ENCODE measurements at regions not wholly inside any gene's neighbourhood (a gene's known extent, or its start where the extent isn't known, plus 50 kb on each side); places are given as distances from the start of the nearest gene placed in this dataset.

DNA sequence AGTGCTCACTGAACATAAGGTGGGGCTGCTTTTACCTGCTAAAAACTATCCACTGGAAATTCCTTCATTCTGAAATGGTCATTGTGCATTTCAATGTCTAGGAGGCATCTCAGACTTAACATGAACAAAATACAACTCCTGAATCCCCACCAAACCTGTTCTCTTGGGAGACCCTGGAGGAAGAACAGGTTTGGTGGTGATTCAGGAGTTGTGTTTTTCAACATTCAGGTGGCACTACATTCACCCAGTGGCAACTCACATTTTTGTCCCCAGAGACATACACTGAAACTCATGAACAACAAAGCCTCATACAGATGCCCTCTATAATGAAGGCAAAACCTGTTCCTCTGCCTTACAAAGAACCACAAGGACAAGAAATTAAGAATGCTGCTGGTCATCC is 64.3 kb upstream of the CYP2D6 start:
- DNase-seq (ENCODE audit: low read depth) (peak; percentile 17), FAIRE-seq (no peak)
- TF ChIP-seq, protein P1, sequence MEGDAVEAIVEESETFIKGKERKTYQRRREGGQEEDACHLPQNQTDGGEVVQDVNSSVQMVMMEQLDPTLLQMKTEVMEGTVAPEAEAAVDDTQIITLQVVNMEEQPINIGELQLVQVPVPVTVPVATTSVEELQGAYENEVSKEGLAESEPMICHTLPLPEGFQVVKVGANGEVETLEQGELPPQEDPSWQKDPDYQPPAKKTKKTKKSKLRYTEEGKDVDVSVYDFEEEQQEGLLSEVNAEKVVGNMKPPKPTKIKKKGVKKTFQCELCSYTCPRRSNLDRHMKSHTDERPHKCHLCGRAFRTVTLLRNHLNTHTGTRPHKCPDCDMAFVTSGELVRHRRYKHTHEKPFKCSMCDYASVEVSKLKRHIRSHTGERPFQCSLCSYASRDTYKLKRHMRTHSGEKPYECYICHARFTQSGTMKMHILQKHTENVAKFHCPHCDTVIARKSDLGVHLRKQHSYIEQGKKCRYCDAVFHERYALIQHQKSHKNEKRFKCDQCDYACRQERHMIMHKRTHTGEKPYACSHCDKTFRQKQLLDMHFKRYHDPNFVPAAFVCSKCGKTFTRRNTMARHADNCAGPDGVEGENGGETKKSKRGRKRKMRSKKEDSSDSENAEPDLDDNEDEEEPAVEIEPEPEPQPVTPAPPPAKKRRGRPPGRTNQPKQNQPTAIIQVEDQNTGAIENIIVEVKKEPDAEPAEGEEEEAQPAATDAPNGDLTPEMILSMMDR (IDR thresholded peaks at IDR 0.05; ENCODE audit: insufficient read depth, low read length, severe bottlenecking) = no peak
- Histone ChIP-seq H3K27me3 (ENCODE audit: control insufficient read depth, insufficient read depth, low read length) (no peaks in the 10 kb centered on the region), H3K4me3 (ENCODE audit: low read depth, low read length) (no peak overlapping the region), H3K36me3 (ENCODE audit: control insufficient read depth, insufficient read depth, low read length) (peaks cover 1% of the 10 kb centered on the region)

- Histone ChIP-seq H3K36me3 (ENCODE audit: control insufficient read depth, insufficient read depth, low read length) (peaks cover 1% of the 10 kb centered on the region), H3K4me3 (ENCODE audit: low read depth, low read length) (no peak overlapping the region), H3K27me3 (ENCODE audit: control insufficient read depth, insufficient read depth, low read length) (no peaks in the 10 kb centered on the region)
- TF ChIP-seq, protein P1 (IDR thresholded peaks at IDR 0.05; ENCODE audit: insufficient read depth, low read length, severe bottlenecking) = no peak
- FAIRE-seq (no peak), DNase-seq (ENCODE audit: low read depth) (no peak)
Measured at GRCh38 chr22:42194104-42194851, 63.7 kb upstream of the CYP2D6 start.

DNA sequence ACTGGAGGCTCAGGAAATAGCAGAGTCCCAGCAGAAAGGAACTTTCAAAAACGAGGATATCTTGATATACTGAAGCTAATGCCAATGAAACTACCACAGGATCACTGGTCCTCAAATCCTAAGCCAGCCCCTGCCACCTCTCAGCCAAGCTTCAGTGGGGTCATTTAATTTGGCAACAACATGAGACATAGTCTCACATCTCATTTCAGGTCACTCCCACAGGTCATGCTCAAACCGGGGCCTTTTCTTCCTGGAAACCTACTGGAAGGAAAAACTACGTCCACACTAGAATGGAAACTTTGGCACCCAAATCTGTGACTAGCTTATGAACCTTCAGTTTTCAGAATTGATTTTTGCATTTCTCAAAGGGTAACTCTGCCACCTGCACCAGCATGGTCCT is 61.9 kb upstream of the CYP2D6 start:
- Histone ChIP-seq H3K36me3 (ENCODE audit: control insufficient read depth, insufficient read depth, low read length) (peaks cover 1% of the 10 kb centered on the region), H3K4me3 (ENCODE audit: low read depth, low read length) (no peak overlapping the region), H3K27me3 (ENCODE audit: control insufficient read depth, insufficient read depth, low read length) (no peaks in the 10 kb centered on the region)
- no peak for DNase-seq (ENCODE audit: low read depth)
- TF ChIP-seq, protein P1 (IDR thresholded peaks at IDR 0.05; ENCODE audit: insufficient read depth, low read length, severe bottlenecking) = no peak
- FAIRE-seq = peak; percentile 93

DNA sequence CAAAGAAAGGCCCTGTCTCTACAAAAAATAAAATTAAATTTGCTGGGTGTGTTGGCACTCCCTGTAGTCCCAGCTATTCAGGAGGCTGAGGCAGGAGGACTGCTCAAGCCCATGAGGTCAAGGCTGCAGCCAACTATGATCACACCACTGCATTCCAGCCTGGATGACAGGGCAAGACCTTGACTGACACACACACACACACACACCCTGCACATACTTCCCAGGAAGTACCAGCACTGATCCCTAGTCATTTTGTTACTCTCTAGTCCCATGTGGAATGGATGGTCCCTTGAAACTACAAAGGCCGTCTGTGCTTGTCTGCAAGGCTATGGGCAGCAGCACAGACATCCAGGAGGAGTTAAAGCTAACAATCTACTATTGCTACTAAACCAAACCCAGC is 59.7 kb upstream of the CYP2D6 start:
- no peak overlapping the region for H3K4me3 ChIP-seq (ENCODE audit: low read depth, low read length)
- H3K36me3 ChIP-seq (ENCODE audit: control insufficient read depth, insufficient read depth, low read length) = peaks cover 3% of the 10 kb centered on the region
- H3K27me3 ChIP-seq (ENCODE audit: control insufficient read depth, insufficient read depth, low read length) = no peaks in the 10 kb centered on the region
- peak; percentile 18 for FAIRE-seq
- DNase-seq (ENCODE audit: low read depth) = no peak
- TF ChIP-seq, protein P1 (IDR thresholded peaks at IDR 0.05; ENCODE audit: insufficient read depth, low read length, severe bottlenecking) = no peak

GRCh38 chr22:42189761-42190160 is 59.2 kb upstream of the CYP2D6 start:
- Histone ChIP-seq H3K27me3 (ENCODE audit: control insufficient read depth, insufficient read depth, low read length) (no peaks in the 10 kb centered on the region), H3K4me3 (ENCODE audit: low read depth, low read length) (no peak overlapping the region), H3K36me3 (ENCODE audit: control insufficient read depth, insufficient read depth, low read length) (peaks cover 3% of the 10 kb centered on the region)
- DNase-seq (ENCODE audit: low read depth) (no peak), FAIRE-seq (no peak)
- TF ChIP-seq, protein P1 (IDR thresholded peaks at IDR 0.05; ENCODE audit: insufficient read depth, low read length, severe bottlenecking) = no peak

Measured in bronchial epithelial cell (primary cell).